ENCODE measurements at regions not wholly inside any gene's neighbourhood (a gene's known extent, or its start where the extent isn't known, plus 50 kb on each side); places are given as distances from the start of the nearest gene placed in this dataset.

DNA sequence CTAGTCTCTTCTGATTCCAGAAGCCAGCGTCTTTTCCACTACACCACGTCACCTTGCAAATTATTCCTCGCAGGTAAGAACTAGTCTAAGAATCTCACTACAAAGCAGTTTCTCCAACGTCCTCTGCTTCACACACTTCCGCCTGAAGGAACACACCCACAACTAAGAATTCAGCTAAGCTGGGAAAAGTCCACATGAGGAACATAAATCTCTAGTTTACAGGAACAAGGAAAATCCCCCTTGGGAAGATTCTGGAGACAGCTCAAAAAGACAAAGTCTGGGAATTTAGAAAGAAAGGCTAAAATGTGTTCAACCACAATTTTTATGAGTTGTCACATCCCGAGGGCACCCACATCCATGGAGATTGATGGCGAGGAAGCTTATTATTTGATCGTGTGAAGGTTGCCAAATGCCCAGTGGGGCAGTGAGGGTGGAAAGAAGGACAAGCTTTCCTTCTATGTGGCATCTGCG is 780.2 kb upstream of the TBX3 start:
- no peak for TF ChIP-seq CTCF (IDR thresholded peaks at IDR 0.05)
- TF ChIP-seq EP300 (IDR thresholded peaks at IDR 0.05) = no peak

All from upper lobe of left lung (tissue), 4 donors.